ENCODE measurements at regions not wholly inside any gene's neighbourhood (a gene's known extent, or its start where the extent isn't known, plus 50 kb on each side); places are given as distances from the start of the nearest gene placed in this dataset.

DNA sequence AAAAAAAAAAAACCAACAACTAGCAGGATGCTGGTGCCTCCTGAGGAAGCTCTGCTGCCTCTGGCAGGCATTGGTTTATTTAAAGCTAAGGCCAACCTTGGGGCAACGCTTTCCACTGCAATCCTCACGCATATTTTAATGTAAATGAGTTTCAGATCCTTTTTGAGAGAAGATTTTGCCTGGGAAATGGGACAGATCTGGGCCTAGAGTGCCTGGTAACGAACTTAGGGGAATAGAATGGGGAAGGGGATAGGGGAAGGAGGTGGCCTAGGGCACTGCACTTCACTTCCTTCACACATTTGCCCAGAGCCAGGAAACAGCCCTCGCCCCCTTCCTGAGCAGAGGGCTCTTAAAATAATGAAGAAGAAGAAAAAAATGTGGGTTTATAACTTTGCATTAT, 132.7 kb upstream of the TMEM170B start:
- no peak overlapping the region for H4K5ac ChIP-seq (ENCODE audit: low read depth, low read length)
- H2AK5ac ChIP-seq (ENCODE audit: low read depth, low read length): no peak overlapping the region
- no peak overlapping the region for H3K4me2 ChIP-seq (ENCODE audit: low read depth, low read length)
- H4K8ac ChIP-seq (ENCODE audit: low read depth in 2 of 2, low read length in 2 of 2): no peak overlapping the region
- no peak overlapping the region for H2BK5ac ChIP-seq (ENCODE audit: low read depth, low read length, poor library complexity, severe bottlenecking)
- DNase-seq (no peak), ATAC-seq (ENCODE audit: low read depth) (no peak)
- H3K27me3 ChIP-seq (ENCODE audit: control insufficient read depth, insufficient read depth, low read length): no peaks in the 10 kb centered on the region
- H2BK20ac ChIP-seq (ENCODE audit: low read depth, low read length): no peak overlapping the region
- intact Hi-C loops (cut with micrococcal nuclease) (no loop called here), dilution Hi-C loops (cut with HindIII; ENCODE audit: low sequenced_read_pairs, unreplicated experiment) (no loop called here), in situ Hi-C loops (cut with MboI; ENCODE audit: low sequenced_read_pairs) (no loop called here)
- H3K36me3 ChIP-seq (ENCODE audit: control insufficient read depth, insufficient read depth, low read length): no peaks in the 10 kb centered on the region
- H3K23ac ChIP-seq (ENCODE audit: low read depth, low read length): no peak overlapping the region
- no peak overlapping the region for H3K9ac ChIP-seq (ENCODE audit: low read depth, low read length)
- H3K79me1 ChIP-seq (ENCODE audit: low read depth in 1 of 2, low read length in 2 of 2): no peaks in the 10 kb centered on the region
- ChIA-PET POLR2A (ENCODE audit: unreplicated experiment) (no interaction called here), CTCF (interaction anchor here (0.6 to 0.7 kb wide), 2 partner anchors 11 to 26 kb away, joined by 3 read pairs; no protein-coding TSS in a partner anchor)
- no peak overlapping the region for H3K18ac ChIP-seq (ENCODE audit: low read depth, low read length)
- no peaks in the 10 kb centered on the region for H4K20me1 ChIP-seq (ENCODE audit: insufficient read depth, low read length)
- WGBS, 2 experiments (ENCODE audit: extremely low coverage in 2 of 2, insufficient read length in 1 of 2): 80% methylated on average over 1 of the region's 4 CpGs; no CpG with 5 or more reads in 1 of the 2 experiments
- H3K9me3 ChIP-seq (ENCODE audit: control insufficient read depth, insufficient read depth, low read length): no peaks in the 10 kb centered on the region
- H3K4me1 ChIP-seq (ENCODE audit: control insufficient read depth, insufficient read depth, low read length): no peaks in the 10 kb centered on the region
- no peak overlapping the region for H3K14ac ChIP-seq (replicated peaks; ENCODE audit: low read depth, low read length)
- no TSS peak for BruUV-seq (replicated peaks)
- no peak overlapping the region for H3K56ac ChIP-seq (ENCODE audit: extremely low read depth, insufficient read depth, low read length)
- H3K9me1 ChIP-seq (ENCODE audit: insufficient read depth, low read length): no peaks in the 10 kb centered on the region
- no peak overlapping the region for H3K4me3 ChIP-seq (ENCODE audit: insufficient read depth, low read depth, low read length)
- no peak overlapping the region for H2AFZ ChIP-seq (replicated peaks; ENCODE audit: low read length, poor library complexity)
- no peak overlapping the region; the same call in 1 of the 2 replicates for H3K27ac ChIP-seq (ENCODE audit: insufficient read depth, low read length)
- H2BK15ac ChIP-seq (ENCODE audit: low read depth, low read length): no peak overlapping the region
- H2BK120ac ChIP-seq (ENCODE audit: low read depth, low read length): no peak overlapping the region
- no peak overlapping the region for H3K4ac ChIP-seq (ENCODE audit: low read depth, low read length)
- H2AK9ac ChIP-seq (replicated peaks; ENCODE audit: low read depth, low read length, poor library complexity): no peak overlapping the region
- no peak for TF ChIP-seq BHLHE40 (IDR thresholded peaks at IDR 0.05; ENCODE audit: low read depth, low read length)
- TF ChIP-seq SMC3 (IDR thresholded peaks at IDR 0.05; ENCODE audit: low read depth, low read length): no peak
- H4K91ac ChIP-seq (ENCODE audit: insufficient read depth, low read depth, low read length): no peak overlapping the region
